Effector memory CD4-positive, alpha-beta T cell (primary cell): ENCODE measurements at regions not wholly inside any gene's neighbourhood (a gene's known extent, or its start where the extent isn't known, plus 50 kb on each side); places are given as distances from the start of the nearest gene placed in this dataset.

Experiments used
- DNase-seq, 3 donors: peaks; one replicate each; pipeline ENCODE4 v3.0.0-alpha.2; 2020
- H3K27ac ChIP-seq: 2 replicates; pipeline ENCODE4 v1.7.0; 2013; ENCODE audit warnings: mild to moderate bottlenecking, low read length, moderate library complexity; ENCODE audit not compliant: insufficient read depth, poor library complexity, severe bottlenecking
- H3K27me3 ChIP-seq: replicated peaks from 2 replicates; pipeline ENCODE4 v1.7.0; 2013; ENCODE audit warnings: mild to moderate bottlenecking, low read length; ENCODE audit not compliant: insufficient read depth, control insufficient read depth, poor library complexity, severe bottlenecking
- H3K36me3 ChIP-seq: 2 replicates; pipeline ENCODE4 v1.7.0; 2013; ENCODE audit warnings: mild to moderate bottlenecking, low read length, moderate library complexity; ENCODE audit not compliant: control insufficient read depth, insufficient read depth
- H3K4me1 ChIP-seq: 2 replicates; pipeline ENCODE4 v1.7.0; 2013; ENCODE audit warnings: low read length, mild to moderate bottlenecking; ENCODE audit not compliant: control insufficient read depth, insufficient read depth, poor library complexity, severe bottlenecking
- H3K4me3 ChIP-seq: 2 replicates; pipeline ENCODE4 v1.7.0; 2013; ENCODE audit warnings: low read length, low read depth, mild to moderate bottlenecking; ENCODE audit not compliant: insufficient read depth, poor library complexity, severe bottlenecking
- H3K9me3 ChIP-seq: 2 replicates; pipeline ENCODE4 v1.7.0; 2013; ENCODE audit warnings: mild to moderate bottlenecking, low read length, moderate library complexity; ENCODE audit not compliant: control insufficient read depth

DNA sequence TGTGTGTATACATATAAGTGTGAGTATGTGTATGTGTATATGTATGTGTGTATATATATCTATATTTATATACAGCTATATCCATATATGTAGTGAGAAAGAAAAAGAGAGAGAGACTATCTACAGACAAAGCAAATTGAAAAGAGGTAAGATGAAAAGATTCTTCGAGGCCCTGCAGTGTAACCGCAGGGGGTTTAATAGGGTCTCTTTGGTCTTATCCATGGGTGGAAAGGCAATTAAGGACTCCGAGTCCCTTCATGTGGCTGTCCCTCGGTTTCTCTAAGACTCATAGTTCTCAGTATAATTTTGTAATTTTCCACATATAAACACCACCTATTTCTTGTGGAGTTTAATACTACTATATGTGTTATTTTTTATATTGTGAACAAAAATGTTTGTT is 50.6 kb upstream of the JAZF1 start:
- Histone ChIP-seq H3K4me3 (no peak overlapping the region), H3K36me3 (no peaks in the 10 kb centered on the region), H3K27me3 (no peaks in the 10 kb centered on the region), H3K4me1 (no peaks in the 10 kb centered on the region), H3K27ac (no peak overlapping the region), H3K9me3 (no peaks in the 10 kb centered on the region)
- no peak for DNase-seq

DNA sequence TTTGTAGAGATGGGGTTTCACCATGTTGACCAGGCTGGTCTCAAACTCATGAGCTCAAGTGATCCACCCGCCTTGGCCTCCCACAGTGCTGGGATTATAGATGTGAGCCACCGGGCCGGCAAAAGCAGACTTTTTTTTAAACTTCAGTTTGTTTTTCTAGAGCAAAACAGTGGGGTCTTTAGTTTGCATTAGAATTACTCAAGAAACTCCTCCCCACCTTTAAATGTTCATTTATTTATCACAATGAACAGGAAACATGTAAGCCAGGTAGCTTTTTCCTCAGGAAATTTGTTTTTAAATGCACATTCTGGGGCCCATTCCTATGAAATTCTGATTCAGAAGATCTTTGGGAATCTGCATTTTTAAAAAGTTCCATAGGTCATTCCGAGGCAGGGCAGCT is 56.0 kb upstream of the JAZF1 start:
- Histone ChIP-seq H3K27ac (no peak overlapping the region), H3K4me3 (no peak overlapping the region)

DNA sequence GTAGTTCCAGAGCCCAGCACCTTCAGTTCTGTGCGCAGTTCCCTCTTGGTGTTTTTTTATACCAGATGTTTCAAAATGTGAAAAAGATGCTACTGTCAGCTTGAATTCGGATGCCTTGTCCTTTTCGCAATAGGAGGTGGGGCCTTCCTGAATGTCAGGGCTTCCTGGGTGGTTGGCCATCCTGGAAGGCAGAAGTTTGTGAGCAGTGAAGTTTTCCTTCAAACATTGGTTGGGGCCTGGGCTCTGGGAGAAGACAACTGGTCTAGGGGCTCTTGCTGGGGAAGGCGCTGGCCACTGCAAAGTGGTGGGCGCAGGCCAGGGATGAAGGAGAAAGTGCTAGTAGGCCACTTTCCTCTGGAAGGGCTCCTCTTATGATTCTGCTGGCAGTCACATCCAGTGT is 56.8 kb upstream of the JAZF1 start:
- no peak overlapping the region for H3K27ac ChIP-seq
- no peaks in the 10 kb centered on the region for H3K4me1 ChIP-seq
- H3K36me3 ChIP-seq = no peaks in the 10 kb centered on the region
- no peak for DNase-seq
- no peaks in the 10 kb centered on the region for H3K27me3 ChIP-seq
- no peak overlapping the region for H3K4me3 ChIP-seq
- H3K9me3 ChIP-seq = no peaks in the 10 kb centered on the region

More for the DNA sequence above, 56.0 kb upstream of the JAZF1 start:
- H3K27me3 ChIP-seq = no peaks in the 10 kb centered on the region
- no peaks in the 10 kb centered on the region for H3K9me3 ChIP-seq
- no peaks in the 10 kb centered on the region for H3K4me1 ChIP-seq
- DNase-seq = no peak
- H3K36me3 ChIP-seq = no peaks in the 10 kb centered on the region

DNA sequence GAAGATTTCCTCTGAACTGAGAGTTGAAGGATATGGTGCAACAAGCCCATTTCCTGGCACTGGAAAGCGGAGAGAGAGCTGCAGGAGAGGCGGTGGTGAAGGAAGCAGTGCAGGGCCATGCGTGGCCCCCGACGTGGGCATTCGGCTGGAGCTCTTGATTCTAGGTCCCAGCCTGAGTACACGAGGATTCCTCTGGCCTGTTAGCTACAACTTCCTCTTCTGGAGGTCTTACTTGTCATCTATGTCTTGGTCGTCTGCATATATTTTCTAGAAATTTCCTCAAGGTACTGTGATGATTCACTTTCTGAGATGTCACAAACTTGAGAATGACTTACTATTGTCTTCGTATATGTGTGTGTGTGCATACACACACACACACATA is 59.2 kb upstream of the JAZF1 start:
- Histone ChIP-seq H3K27me3 (no peaks in the 10 kb centered on the region), H3K36me3 (no peaks in the 10 kb centered on the region), H3K4me1 (no peaks in the 10 kb centered on the region), H3K4me3 (no peak overlapping the region), H3K27ac (no peak overlapping the region), H3K9me3 (no peaks in the 10 kb centered on the region)
- no peak for DNase-seq

DNA sequence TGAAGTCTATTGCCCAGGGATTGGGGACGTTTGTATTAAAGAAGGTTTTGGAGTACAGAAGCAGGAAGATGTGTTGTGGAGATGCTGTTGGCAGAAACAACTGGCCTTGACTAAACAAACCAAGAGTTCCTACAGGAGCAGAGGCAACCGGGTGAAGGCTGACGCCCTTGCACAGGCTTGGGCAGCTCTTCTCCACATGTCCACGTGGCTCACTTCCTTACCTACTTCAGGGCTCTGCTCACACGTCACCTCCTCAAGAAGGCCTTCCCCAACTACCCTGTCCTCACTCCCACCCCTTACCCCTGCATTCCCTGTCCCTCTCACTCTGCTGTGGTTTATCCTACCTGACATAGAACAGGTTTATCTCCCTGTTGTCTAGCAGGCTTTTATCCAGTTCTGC is 59.9 kb upstream of the JAZF1 start:
- no peaks in the 10 kb centered on the region for H3K36me3 ChIP-seq
- no peak for DNase-seq
- H3K4me1 ChIP-seq = no peaks in the 10 kb centered on the region
- no peaks in the 10 kb centered on the region for H3K27me3 ChIP-seq
- H3K9me3 ChIP-seq = no peaks in the 10 kb centered on the region
- H3K4me3 ChIP-seq = no peak overlapping the region
- H3K27ac ChIP-seq = no peak overlapping the region

DNA sequence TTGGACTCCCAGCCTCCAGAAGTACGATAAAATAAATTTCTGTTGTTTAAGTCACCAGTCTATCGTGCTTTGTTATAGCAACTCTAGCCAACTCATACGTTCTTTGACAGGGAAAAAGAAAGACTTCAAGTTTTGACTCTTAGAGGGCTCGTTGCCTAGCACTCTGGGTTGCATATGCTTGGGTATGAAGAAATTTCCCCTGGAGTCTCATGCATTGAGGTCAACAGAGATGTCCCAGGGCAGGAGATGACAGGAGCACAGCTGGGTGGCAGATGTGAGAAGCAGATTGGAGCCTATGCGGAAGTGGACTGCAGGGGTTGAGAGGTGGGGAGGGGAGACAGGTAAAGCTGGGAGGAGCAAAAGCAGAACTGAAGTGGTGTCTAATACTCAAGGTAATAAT is 63.3 kb upstream of the JAZF1 start:
- no peak overlapping the region for H3K27ac ChIP-seq
- no peaks in the 10 kb centered on the region for H3K4me1 ChIP-seq
- H3K36me3 ChIP-seq = no peaks in the 10 kb centered on the region
- DNase-seq = no peak
- H3K9me3 ChIP-seq = no peaks in the 10 kb centered on the region
- H3K27me3 ChIP-seq = no peaks in the 10 kb centered on the region
- H3K4me3 ChIP-seq = no peak overlapping the region

DNA sequence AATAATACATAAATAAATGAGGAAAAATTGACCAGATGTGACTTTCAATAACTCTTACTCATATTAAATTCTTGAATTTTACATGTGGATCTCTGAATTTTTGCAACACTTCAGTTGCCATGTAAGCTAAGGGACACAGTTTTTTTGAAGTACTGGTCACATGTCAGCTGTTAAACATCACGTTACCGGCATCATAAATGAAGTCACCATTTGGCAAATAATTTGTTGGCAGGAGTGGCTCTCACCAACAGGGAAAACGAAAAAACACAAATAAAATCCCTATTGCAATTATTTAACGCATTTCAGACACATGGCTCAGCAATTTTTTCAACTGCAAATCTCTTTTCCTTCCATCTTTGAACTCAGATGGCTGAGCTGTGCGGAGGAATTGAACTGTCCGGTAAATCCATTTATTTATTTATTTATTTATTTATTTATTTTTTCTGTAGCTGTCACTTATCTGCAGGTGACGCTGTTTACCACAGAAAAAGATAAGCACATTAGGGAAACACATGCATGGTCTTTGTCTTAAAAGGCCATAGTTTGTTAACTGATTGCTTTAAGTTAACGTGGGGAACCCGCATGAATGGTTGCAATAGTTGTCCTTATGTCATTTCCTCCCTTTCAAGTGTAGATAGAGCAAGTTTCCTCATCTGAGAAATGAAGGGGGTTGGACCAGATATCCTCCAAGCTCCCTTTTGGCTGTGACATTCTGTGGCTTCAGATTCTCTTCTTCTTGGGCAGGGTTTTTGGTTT is 64.7 kb upstream of the JAZF1 start:
- no peak for DNase-seq
- Histone ChIP-seq H3K4me1 (no peaks in the 10 kb centered on the region), H3K9me3 (no peaks in the 10 kb centered on the region), H3K36me3 (no peaks in the 10 kb centered on the region), H3K4me3 (no peak overlapping the region), H3K27ac (no peak overlapping the region), H3K27me3 (no peaks in the 10 kb centered on the region)

DNA sequence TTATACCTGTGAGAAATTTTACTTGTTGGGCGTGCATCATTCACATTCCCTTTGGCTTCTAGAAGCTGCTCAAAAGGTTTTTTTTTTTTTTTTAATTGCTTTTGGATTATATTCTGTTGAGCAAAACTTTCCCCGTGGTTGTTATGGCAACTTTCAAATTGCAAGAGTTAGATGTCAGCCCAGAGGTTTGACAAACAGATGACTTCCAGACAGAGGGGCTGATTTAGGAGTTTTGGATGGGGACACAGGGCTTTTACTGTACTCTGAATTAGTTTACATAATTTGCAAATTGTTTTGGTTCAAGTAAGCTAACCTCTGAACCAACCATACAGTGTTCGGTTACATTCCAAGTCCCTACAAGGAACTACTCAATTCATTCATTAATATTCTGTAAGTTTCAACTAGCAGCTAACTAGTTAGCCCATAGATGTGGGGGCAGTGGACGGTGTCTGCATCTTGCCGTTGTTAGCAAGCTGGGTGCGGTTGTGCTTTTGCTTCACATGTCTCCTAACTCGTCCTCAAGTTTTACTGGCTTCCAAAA is 66.4 kb upstream of the JAZF1 start:
- no peaks in the 10 kb centered on the region for H3K36me3 ChIP-seq
- no peaks in the 10 kb centered on the region for H3K4me1 ChIP-seq
- no peak overlapping the region for H3K4me3 ChIP-seq
- DNase-seq = no peak
- no peaks in the 10 kb centered on the region for H3K9me3 ChIP-seq
- H3K27ac ChIP-seq = no peak overlapping the region
- H3K27me3 ChIP-seq = no peaks in the 10 kb centered on the region

DNA sequence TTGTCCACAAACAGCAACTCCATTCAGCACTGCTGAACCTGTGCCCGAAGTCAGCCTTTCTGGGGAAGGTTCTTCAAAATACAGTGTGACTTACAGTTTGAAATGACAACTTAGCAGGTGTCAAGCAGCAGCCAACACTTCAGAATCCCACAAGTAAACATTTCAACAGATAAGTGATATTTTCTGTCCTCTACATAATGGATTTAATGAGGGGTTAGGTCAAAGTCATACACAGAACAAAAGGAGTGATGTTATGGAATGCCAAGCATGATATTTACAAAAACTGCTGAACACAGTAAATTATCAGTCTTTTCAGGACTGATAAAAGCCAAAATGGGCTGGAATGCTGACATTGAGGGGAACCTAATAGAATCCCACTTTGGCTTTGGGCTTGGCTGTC is 77.6 kb upstream of the JAZF1 start:
- H3K27ac ChIP-seq = no peak overlapping the region
- H3K27me3 ChIP-seq = peaks cover 3% of the 10 kb centered on the region
- DNase-seq = no peak
- H3K9me3 ChIP-seq = no peaks in the 10 kb centered on the region
- no peaks in the 10 kb centered on the region for H3K36me3 ChIP-seq
- H3K4me1 ChIP-seq = no peaks in the 10 kb centered on the region
- H3K4me3 ChIP-seq = no peak overlapping the region

DNA sequence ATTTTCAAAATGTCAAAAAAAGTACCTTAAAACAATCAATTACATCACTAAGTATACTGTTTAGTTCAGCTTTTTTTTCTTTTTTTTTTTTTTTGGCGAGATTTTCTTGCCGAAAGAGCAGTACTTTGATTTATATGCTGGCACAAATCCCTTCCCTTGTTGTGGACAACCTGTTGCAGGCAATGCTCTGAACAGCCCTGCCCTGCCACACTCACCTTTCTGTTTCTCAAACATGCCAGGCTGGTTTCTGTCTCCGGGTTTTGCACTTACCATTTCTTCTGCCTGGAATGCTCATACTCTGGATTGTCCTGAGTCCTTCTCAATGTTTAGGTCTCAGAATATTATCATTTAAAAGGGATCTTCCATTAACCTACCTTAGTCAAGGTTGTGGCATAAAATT is 80.4 kb upstream of the JAZF1 start:
- DNase-seq = no peak
- H3K4me1 ChIP-seq = no peaks in the 10 kb centered on the region
- no peak overlapping the region for H3K4me3 ChIP-seq
- no peaks in the 10 kb centered on the region for H3K9me3 ChIP-seq
- no peak overlapping the region for H3K27ac ChIP-seq
- peaks cover 3% of the 10 kb centered on the region for H3K27me3 ChIP-seq
- H3K36me3 ChIP-seq = no peaks in the 10 kb centered on the region
